ENCODE measurements at regions not wholly inside any gene's neighbourhood (a gene's known extent, or its start where the extent isn't known, plus 50 kb on each side); places are given as distances from the start of the nearest gene placed in this dataset.

DNA sequence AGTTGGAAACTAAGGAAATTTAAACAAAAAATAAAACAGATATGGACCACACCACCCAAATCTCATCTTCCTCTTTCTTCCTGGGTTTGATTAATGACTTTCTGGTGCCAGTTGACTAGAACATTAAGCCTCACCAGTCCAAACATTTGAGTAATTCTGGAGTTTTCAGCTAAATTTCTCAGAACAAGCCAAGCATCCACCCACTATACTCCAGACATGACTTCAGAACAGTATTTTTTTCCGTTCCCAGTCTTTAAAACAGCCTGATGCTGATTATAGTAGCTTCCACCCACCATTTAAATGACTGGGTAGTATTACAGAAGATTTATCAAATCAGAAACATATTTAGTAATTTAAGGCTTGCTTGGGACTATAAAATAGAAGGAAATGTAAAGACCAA, 230.9 kb upstream of the UBASH3B start:
- TF ChIP-seq, protein P1, sequence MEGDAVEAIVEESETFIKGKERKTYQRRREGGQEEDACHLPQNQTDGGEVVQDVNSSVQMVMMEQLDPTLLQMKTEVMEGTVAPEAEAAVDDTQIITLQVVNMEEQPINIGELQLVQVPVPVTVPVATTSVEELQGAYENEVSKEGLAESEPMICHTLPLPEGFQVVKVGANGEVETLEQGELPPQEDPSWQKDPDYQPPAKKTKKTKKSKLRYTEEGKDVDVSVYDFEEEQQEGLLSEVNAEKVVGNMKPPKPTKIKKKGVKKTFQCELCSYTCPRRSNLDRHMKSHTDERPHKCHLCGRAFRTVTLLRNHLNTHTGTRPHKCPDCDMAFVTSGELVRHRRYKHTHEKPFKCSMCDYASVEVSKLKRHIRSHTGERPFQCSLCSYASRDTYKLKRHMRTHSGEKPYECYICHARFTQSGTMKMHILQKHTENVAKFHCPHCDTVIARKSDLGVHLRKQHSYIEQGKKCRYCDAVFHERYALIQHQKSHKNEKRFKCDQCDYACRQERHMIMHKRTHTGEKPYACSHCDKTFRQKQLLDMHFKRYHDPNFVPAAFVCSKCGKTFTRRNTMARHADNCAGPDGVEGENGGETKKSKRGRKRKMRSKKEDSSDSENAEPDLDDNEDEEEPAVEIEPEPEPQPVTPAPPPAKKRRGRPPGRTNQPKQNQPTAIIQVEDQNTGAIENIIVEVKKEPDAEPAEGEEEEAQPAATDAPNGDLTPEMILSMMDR (IDR thresholded peaks at IDR 0.05), result no peak
- no peak for TF ChIP-seq POLR2A (IDR thresholded peaks at IDR 0.05)
